C4-2B (cell line): ENCODE measurements at regions not wholly inside any gene's neighbourhood (a gene's known extent, or its start where the extent isn't known, plus 50 kb on each side); places are given as distances from the start of the nearest gene placed in this dataset.

ENCODE experiments used
- ZFX ChIP-seq: fragments of 450-650 bp; IDR thresholded peaks from 2 replicates; pipeline ENCODE4 v1.6.1; 2017
- TF ChIP-seq, protein P1 (sequence below): fragments of 450-650 bp; conservative IDR thresholded peaks from 2 replicates; pipeline ENCODE4 v1.5.1; 2017; ENCODE audit warnings: mild to moderate bottlenecking

DNA sequence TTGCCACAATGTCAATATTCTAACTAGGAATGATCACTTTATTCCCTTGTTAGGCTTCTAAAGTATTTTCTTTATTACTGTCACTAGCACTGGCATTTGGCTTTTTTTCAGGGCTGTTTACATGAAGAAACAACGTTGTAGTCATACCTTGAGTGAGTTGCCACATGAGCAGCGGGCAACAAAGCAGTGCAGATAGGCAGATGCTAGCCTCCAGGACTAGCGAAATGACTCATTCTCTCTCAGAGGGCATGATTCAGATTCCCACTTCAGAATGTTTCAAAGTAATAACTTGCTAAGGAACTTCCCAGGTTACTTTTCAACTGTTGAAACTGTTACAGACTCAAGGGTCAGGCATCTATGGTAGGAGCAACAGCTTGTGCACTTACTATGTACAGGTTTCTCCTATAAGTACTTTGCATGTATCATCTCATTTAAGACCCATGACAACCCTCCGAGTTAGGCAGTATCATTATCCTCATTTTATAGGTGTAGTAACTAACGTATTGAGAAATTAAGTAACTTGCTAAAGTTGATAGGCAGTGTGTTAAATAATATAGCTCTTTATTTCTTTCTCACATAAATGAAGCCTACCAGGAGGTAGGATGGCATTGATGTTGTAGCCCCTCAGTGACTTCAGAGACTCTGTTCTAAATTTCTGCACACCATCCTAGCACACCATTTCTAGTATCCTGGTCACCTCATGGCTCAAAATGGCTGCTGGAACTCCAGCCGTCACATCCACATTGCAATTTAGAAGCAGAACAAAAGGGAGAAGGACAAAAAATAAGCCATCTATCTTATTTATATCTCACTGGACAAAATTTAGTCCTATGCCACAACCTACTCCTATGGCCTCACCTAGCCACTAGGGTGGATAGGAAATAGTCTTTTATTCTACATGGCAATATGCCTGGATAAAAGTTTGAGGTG lies 83.3 kb downstream of the ICOS start:
- TF ChIP-seq, protein P1, sequence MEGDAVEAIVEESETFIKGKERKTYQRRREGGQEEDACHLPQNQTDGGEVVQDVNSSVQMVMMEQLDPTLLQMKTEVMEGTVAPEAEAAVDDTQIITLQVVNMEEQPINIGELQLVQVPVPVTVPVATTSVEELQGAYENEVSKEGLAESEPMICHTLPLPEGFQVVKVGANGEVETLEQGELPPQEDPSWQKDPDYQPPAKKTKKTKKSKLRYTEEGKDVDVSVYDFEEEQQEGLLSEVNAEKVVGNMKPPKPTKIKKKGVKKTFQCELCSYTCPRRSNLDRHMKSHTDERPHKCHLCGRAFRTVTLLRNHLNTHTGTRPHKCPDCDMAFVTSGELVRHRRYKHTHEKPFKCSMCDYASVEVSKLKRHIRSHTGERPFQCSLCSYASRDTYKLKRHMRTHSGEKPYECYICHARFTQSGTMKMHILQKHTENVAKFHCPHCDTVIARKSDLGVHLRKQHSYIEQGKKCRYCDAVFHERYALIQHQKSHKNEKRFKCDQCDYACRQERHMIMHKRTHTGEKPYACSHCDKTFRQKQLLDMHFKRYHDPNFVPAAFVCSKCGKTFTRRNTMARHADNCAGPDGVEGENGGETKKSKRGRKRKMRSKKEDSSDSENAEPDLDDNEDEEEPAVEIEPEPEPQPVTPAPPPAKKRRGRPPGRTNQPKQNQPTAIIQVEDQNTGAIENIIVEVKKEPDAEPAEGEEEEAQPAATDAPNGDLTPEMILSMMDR, result no peak
- TF ChIP-seq ZFX, result no peak
